GM21360 (cell line): ENCODE measurements at regions not wholly inside any gene's neighbourhood (a gene's known extent, or its start where the extent isn't known, plus 50 kb on each side); places are given as distances from the start of the nearest gene placed in this dataset.
"Not testable (repeated sequence)": the region's sequence is repeated elsewhere in the genome, so short reads cannot be mapped to it uniquely, and the experiment has no call there.

ENCODE experiments used
- ATAC-seq: cut with Tn5 transposase; IDR thresholded peaks from one replicate; pipeline ENCODE4 v1.9.1; 2021; ENCODE audit warnings: mild to moderate bottlenecking, moderate library complexity; ENCODE audit not compliant: unreplicated experiment

GRCh38 chr10:45564303-45564959 lies 108.1 kb downstream of the ZFAND4 start:
- ATAC-seq, result no peak

DNA sequence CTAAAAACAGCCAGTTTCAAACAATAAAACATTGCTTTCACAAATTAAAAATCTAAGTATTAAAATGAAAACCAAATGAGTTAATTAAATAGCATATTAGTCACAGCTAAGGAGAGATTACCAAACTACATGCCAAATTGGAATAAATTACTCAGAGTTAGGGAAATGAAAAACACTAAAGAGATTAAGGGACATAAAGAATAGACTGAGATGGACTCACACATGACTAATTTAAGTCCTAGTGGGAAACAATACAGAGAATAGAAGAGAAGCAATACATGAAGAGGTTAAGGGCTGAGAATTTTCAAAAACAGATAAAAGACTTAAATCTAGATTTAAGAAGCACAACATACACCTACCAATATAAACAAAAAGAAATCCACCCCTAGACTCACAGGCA lies 110.6 kb downstream of the ZFAND4 start:
- no peak for ATAC-seq

DNA sequence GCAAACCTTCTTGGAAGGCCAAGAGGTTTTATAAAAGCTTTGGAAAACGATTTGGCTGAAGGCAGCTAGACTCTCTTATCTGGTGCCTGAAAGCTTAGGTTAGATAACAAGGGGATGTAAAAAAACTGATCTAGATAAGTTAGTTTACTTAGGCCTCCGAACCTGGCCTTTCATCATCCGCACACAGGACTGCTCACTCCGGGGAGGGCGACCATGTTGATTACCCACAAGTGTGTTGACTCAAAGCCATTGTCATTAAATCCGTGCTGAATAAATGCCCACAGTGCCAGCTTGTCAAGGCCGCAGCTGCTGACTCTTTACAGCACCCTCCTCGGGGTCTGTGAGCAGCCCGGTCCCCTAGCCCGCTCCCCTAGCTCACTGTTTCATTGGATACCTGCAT lies 112.3 kb downstream of the ZFAND4 start:
- no peak for ATAC-seq

- no peak for ATAC-seq
Measured at GRCh38 chr10:45558425-45558824, 114.1 kb downstream of the ZFAND4 start.

GRCh38 chr10:45557275-45557905 lies 115.2 kb downstream of the ZFAND4 start:
- ATAC-seq, result no peak

- ATAC-seq, result no peak
Measured at GRCh38 chr10:45555795-45556194, 116.8 kb downstream of the ZFAND4 start.

- ATAC-seq, result not testable (repeated sequence)
Measured at GRCh38 chr10:45555332-45555731, 117.2 kb downstream of the ZFAND4 start.

DNA sequence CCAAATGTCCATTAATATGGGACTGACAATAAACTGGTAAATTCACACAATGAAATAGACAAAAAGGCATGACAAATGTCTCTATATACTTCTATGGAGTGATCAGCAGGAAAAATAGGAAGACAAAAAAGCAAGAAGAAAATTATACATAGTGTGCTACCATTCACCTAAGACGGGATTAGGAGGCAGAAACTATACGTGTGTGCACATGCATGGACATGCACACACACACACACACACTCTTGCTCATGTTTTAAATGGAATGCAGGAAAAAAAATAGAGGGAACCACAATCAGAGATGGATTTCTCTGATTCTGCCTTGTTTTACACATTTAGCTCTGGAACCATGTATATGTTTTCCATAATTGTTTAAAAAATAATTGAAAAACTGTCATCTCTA lies 119.0 kb downstream of the ZFAND4 start:
- ATAC-seq, result no peak

GRCh38 chr10:45553155-45553554 lies 119.4 kb downstream of the ZFAND4 start:
- ATAC-seq, result peak; percentile 54

DNA sequence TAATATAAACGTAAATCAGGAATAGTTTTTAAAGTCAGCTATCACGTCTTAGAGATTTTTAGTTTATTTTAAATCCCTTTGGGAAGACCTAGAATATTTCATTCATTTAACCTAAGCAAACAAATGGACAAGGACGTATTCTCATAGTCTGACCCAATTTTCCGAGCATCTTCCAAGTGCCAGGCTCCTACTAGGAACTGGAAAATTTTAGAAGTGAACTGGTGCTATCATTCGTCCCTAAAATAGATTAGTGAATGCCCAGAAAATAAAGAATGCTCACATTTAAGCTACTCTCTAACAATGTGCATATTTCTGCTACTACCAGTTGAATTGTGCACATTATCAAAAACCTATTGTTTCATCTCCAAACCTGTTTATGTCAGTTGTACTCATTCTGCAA lies 120.1 kb downstream of the ZFAND4 start:
- no peak for ATAC-seq

DNA sequence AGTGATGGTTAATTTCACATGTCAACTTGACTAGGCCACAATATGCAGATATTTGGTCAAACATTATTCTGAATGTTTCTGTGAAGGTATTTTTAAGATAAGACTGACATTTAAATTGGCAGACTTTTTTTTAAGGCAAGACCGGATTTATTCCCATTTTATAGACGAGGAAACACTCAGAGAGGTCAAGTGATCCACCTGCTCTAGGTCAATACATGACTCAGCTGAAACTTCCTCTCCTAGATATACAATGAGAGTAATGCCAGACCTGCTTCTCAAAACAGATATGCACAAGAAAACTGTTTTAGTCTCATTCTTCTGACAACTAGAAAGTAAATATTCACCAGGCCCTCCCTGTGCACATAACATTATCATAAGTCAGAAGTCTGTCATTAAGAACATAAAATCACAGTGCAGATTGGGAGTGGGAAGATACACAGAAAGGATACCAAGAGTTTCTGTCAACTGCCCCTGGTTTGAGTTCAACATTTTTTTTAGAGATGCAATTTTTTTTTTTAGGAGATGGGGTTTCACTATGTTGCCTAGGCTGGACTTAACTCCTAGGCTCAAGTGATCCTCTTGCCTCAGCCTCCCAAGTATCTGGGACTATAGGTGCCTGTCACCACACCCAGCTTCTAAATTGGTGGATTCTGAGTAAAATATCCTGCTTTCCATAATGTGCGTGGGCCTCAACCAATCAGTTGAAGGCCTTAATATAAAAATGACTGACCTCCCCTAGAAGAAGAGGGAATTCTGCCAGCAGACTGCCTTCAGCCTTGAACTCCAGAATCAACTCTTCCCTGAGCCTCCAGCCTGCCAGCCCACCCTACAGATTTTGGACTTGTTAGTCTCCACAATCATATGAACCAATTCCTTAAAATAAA lies 121.4 kb downstream of the ZFAND4 start:
- no peak for ATAC-seq

DNA sequence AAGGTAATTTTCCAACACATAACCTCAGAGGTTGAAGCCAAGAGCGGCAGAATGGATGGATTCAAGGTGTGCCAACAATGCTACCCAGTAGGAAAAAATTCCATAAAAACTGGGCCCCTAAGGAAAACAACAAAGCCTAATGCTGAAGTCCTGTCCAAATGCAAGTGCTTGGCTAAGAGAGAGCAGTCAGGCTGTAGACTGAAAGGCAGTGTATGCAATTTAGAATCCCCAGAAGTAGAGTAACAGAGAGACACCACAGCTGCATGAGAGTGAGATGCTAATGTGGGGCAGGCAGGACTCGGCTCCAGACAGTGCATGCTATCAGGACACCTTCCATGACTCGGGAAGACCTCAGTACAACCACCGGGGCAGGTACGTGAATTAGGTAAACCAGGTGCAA lies 124.5 kb downstream of the ZFAND4 start:
- ATAC-seq, result no peak

DNA sequence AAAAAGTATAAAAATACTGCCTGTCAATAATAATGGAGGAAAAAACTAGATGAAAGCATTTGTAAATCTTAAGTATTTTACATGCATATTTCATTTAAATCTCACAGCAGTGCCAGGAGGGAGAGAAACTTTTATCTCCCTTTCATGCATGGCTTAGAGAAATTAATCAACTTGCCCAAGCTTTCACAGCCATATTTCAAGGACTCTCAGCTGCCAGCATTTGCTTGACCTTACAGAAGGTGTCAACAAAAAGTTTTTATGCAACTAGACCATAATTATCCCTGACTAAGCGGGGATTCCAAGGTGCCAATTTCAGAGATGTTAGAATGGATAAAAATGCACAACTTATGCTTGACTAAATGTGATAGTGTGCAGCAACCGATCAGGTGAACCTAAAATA lies 125.4 kb downstream of the ZFAND4 start:
- ATAC-seq, result no peak

DNA sequence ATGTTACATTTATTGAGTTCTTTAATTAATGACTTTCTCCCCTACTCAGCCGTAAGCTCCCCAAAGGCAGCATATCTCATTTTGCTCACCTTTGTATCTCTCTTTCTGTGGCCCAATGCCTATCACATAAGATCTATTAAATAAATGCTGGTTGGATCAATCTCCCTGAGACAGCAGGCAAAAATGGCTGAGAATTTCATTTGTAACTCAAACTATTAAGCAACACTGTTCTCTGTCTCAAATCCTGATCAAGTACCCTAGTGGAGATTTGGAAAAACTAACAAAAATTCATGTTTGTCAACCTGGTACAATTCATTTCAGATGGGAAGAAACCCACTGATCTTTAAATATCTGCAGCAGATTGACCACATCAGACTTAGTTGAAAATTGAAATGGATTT lies 127.4 kb downstream of the ZFAND4 start:
- ATAC-seq, result no peak

GRCh38 chr10:45544191-45544590 lies 128.4 kb downstream of the ZFAND4 start:
- no peak for ATAC-seq

DNA sequence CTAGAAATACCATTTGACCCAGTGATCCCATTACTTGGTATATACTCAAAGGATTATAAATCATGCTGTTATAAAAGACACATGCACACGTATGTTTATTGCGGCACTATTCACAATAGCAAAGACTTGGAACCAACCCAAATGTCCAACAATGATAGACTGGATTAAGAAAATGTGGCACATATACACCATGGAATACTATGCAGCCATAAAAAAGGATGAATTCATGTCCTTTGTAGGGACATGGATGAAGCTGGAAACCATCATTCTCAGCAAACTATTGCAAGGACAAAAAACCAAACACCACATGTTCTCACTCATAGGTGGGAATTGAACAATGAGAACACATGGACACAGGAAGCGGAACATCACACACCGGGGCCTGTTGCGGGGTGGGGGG lies 131.5 kb downstream of the ZFAND4 start:
- not testable (repeated sequence) for ATAC-seq

GRCh38 chr10:45540589-45540988 lies 132.0 kb downstream of the ZFAND4 start:
- not testable (repeated sequence) for ATAC-seq

DNA sequence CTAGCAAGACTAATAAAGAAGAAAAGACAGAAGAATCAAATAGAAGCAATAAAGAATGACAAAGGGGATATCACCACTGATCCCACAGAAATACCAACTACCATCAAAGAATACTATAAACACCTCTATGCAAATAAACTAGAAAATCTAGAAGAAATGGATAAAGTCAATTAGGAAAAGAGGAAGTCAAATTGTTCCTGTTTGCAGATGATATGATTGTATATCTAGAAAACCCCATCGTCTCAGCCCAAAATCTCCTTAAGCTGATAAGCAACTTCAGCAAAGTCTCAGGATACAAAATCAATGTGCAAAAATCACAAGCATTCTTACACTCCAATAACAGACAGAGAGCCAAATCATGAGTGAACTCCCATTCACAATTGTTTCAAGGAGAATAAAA lies 133.0 kb downstream of the ZFAND4 start:
- not testable (repeated sequence) for ATAC-seq

- no peak for ATAC-seq
Measured at GRCh38 chr10:45534572-45534971, 138.0 kb downstream of the ZFAND4 start.

DNA sequence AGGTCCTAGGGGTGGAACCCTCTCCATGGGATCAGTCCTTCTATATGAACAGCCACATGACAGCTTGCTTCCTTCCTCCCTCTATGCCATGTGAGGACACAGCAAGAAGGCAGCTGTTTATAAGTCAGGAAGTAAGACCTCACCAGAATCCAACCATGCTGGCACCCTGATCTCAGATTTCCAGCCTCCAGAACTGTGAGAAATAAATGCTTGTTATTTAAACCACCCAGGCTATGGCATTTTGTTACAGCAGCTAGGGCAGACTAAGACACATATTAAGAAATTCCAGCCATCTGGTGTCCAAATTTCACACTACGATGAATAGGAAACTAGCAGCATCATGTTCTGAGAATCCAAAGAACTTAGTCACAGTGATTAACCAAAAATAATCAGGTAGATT lies 140.1 kb downstream of the ZFAND4 start:
- ATAC-seq, result no peak

DNA sequence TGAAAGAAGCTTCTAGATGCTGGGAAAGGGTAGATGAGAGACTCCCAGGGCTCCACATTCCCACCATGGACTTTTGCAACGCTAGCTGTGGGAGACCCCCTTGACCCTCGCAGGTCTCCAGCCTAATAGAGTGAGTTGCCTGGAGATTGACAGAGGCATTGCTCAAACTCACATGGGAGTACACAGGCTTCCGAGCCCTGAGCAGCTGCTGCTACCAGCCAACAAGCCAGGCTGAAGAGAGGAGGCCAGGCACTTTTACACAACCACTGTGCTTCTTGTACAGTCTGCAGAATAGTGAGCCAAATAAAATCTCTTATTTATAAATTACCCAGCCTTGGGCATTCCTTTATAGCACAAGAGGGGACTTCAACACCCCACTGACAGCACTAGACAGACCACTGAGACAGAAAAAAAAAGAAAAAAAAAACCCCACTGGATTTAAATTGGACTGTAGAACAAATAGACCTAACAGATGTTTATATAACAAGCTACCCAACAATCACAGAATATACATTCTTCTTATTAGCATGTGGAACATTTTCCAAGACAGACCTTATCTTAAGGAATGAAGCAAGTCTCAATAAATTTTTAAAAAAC lies 146.2 kb downstream of the ZFAND4 start:
- ATAC-seq, result no peak
